ENCODE measurements at regions not wholly inside any gene's neighbourhood (a gene's known extent, or its start where the extent isn't known, plus 50 kb on each side); places are given as distances from the start of the nearest gene placed in this dataset.
A peak's percentile ranks its signal among the peaks of the same experiment; 100 is the strongest.

DNA sequence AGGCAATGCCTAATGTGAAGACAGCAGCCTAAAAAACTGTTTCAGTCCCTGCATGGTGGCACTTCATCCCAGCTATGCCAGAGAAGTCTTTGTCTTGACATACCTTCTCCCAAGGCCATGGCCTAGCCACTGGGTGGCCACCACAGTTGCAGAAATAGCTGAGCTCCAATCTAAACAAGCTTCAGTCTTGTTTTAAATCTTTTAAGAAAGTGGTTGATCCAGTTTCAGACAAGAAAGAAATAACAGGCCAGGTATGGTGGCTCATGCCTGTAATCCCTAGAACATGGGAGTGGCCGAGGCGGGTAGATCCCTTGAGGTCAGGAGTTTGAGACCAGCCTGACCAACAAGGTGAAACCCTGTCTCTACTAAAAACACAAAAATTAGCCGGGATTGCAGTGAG, 600.0 kb upstream of the PLXNA2 start:
- H3K4me1 ChIP-seq (ENCODE audit: control insufficient read depth in 1 of 2, low read depth in 2 of 2), result no peaks in the 10 kb centered on the region
- H3K36me3 ChIP-seq, result no peaks in the 10 kb centered on the region
- DNase-seq (ENCODE audit: low spot score) (no peak), ATAC-seq (ENCODE audit: insufficient number of reproducible peaks, low FRiP score, low read depth) (no peak)
- H3K4me3 ChIP-seq, result no peak overlapping the region
- TF ChIP-seq, protein P1, sequence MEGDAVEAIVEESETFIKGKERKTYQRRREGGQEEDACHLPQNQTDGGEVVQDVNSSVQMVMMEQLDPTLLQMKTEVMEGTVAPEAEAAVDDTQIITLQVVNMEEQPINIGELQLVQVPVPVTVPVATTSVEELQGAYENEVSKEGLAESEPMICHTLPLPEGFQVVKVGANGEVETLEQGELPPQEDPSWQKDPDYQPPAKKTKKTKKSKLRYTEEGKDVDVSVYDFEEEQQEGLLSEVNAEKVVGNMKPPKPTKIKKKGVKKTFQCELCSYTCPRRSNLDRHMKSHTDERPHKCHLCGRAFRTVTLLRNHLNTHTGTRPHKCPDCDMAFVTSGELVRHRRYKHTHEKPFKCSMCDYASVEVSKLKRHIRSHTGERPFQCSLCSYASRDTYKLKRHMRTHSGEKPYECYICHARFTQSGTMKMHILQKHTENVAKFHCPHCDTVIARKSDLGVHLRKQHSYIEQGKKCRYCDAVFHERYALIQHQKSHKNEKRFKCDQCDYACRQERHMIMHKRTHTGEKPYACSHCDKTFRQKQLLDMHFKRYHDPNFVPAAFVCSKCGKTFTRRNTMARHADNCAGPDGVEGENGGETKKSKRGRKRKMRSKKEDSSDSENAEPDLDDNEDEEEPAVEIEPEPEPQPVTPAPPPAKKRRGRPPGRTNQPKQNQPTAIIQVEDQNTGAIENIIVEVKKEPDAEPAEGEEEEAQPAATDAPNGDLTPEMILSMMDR (IDR thresholded peaks at IDR 0.05), result no peak
- H3K27me3 ChIP-seq (replicated peaks; ENCODE audit: insufficient read depth), result no peaks in the 10 kb centered on the region
- H3K9me3 ChIP-seq, result no peaks in the 10 kb centered on the region
- H3K27ac ChIP-seq, result no peak overlapping the region

DNA sequence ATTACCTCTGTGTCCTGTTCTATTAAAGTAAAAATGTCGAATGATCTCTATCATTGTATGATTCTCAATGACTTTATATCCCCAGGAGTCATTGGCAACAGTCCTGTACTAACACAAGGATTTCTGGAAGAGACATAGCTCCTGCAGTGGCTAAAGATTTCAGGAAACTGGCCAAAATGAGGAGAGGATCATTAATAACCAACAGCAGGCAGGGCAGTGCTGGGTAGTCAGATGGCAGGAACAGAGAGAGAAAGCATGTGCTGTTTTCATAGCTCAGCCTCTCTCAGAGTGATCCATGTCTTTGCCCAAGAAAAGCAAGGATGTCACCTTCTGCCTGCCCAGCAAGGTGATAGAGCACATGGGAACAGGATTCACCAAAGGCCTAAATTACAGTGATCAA, 604.7 kb upstream of the PLXNA2 start:
- no peaks in the 10 kb centered on the region for H3K27me3 ChIP-seq (replicated peaks; ENCODE audit: insufficient read depth)
- no peak for ATAC-seq (ENCODE audit: insufficient number of reproducible peaks, low FRiP score, low read depth)
- TF ChIP-seq, protein P1 (IDR thresholded peaks at IDR 0.05), result no peak
- no peak overlapping the region for H3K27ac ChIP-seq
- no peaks in the 10 kb centered on the region for H3K36me3 ChIP-seq
- no peak overlapping the region for H3K4me3 ChIP-seq
- H3K4me1 ChIP-seq (ENCODE audit: control insufficient read depth in 1 of 2, low read depth in 2 of 2), result peaks cover 5 to 15% of the 10 kb centered on the region in 2 donors
- H3K9me3 ChIP-seq, result no peaks in the 10 kb centered on the region
- DNase-seq (ENCODE audit: low spot score), result no peak

- Histone ChIP-seq H3K4me1 (ENCODE audit: control insufficient read depth in 1 of 2, low read depth in 2 of 2) (peaks cover 5 to 15% of the 10 kb centered on the region in 2 donors), H3K36me3 (no peaks in the 10 kb centered on the region), H3K4me3 (no peak overlapping the region), H3K27ac (no peak overlapping the region), H3K27me3 (replicated peaks; ENCODE audit: insufficient read depth) (no peaks in the 10 kb centered on the region), H3K9me3 (no peaks in the 10 kb centered on the region)
- TF ChIP-seq, protein P1 (IDR thresholded peaks at IDR 0.05), result no peak
- DNase-seq (ENCODE audit: low spot score), result no peak
- no peak for ATAC-seq (ENCODE audit: insufficient number of reproducible peaks, low FRiP score, low read depth)
Measured at GRCh38 chr1:208850442-208850841, 606.3 kb upstream of the PLXNA2 start.

- TF ChIP-seq, protein P1 (IDR thresholded peaks at IDR 0.05), result no peak
- no peak overlapping the region for H3K27ac ChIP-seq
- H3K9me3 ChIP-seq, result no peaks in the 10 kb centered on the region
- no peaks in the 10 kb centered on the region for H3K36me3 ChIP-seq
- no peak overlapping the region for H3K4me3 ChIP-seq
- no peaks in the 10 kb centered on the region for H3K27me3 ChIP-seq (replicated peaks; ENCODE audit: insufficient read depth)
- ATAC-seq (ENCODE audit: insufficient number of reproducible peaks, low FRiP score, low read depth) (peak; percentile 67), DNase-seq (ENCODE audit: low spot score) (no peak)
- peaks cover 5 to 15% of the 10 kb centered on the region in 2 donors for H3K4me1 ChIP-seq (ENCODE audit: control insufficient read depth in 1 of 2, low read depth in 2 of 2)
Measured at GRCh38 chr1:208851366-208851765, 607.2 kb upstream of the PLXNA2 start.

GRCh38 chr1:208852911-208853310, 608.7 kb upstream of the PLXNA2 start:
- no peak for DNase-seq (ENCODE audit: low spot score)
- H3K9me3 ChIP-seq, result no peaks in the 10 kb centered on the region
- H3K27ac ChIP-seq, result no peak overlapping the region
- TF ChIP-seq, protein P1 (IDR thresholded peaks at IDR 0.05), result no peak
- H3K4me3 ChIP-seq, result no peak overlapping the region
- H3K27me3 ChIP-seq (replicated peaks; ENCODE audit: insufficient read depth), result no peaks in the 10 kb centered on the region
- no peak for ATAC-seq (ENCODE audit: insufficient number of reproducible peaks, low FRiP score, low read depth)
- H3K36me3 ChIP-seq, result no peaks in the 10 kb centered on the region
- H3K4me1 ChIP-seq (ENCODE audit: control insufficient read depth in 1 of 2, low read depth in 2 of 2), result peaks cover 5 to 15% of the 10 kb centered on the region in 2 donors

All from thoracic aorta (tissue), 2 donors.